Caco-2 (cell line): ENCODE measurements at regions not wholly inside any gene's neighbourhood (a gene's known extent, or its start where the extent isn't known, plus 50 kb on each side); places are given as distances from the start of the nearest gene placed in this dataset.

Experiments
- BruUV-seq: library from RNA; stranded (reverse); fragments of 400-500 nt; replicated peaks from 2 replicates; lab custom pipeline; 2021; lab: Mats Ljungman, UMichigan
- CTCF ChIA-PET: fragments of 300-600 bp; sonication (Branson Sonifier 250); formaldehyde crosslinking; loops from one replicate; lab custom pipeline; 2022; ENCODE audit warnings: antibody characterized with exemption; lab: Charles Lee
- POLR2A ChIA-PET: fragments of 300-600 bp; sonication (Branson Sonifier 250); formaldehyde crosslinking; loops from one replicate; lab custom pipeline; 2022; ENCODE audit warnings: antibody characterized with exemption; lab: Charles Lee
- DNase-seq, 2 experiments: peaks; one replicate each; pipeline versions ENCODE4 v3.0.0 to v3.0.0-alpha.2; 2020 to 2022
- H3K27me3 ChIP-seq: replicated peaks from 2 replicates; pipeline ENCODE4 v1.6.0; 2011; ENCODE audit warnings: low read length; ENCODE audit not compliant: control insufficient read depth, insufficient read depth
- H3K36me3 ChIP-seq: 2 replicates; pipeline ENCODE4 v1.5.1; 2011; ENCODE audit warnings: low read length; ENCODE audit not compliant: control insufficient read depth, insufficient read depth
- H3K4me1 ChIP-seq: fragments of 250-450 bp; sonication (Bioruptor Pico); 2 replicates; pipeline ENCODE4 v1.5.1; 2020; ENCODE audit warnings: mild to moderate bottlenecking
- H3K4me3 ChIP-seq: 2 replicates; pipeline ENCODE4 v1.5.1; 2011; ENCODE audit warnings: low read depth, mild to moderate bottlenecking, control low read depth, low read length
- H3K9me3 ChIP-seq: fragments of 250-450 bp; sonication (Bioruptor Pico); 2 replicates; pipeline ENCODE4 v1.5.1; 2020; ENCODE audit warnings: mild to moderate bottlenecking, moderate library complexity
- H3K27ac Mint-ChIP-seq: one replicate; pipeline ENCODE4 v1.8.0; 2022; ENCODE audit warnings: mixed read lengths; ENCODE audit not compliant: unreplicated experiment
- H3K27me3 Mint-ChIP-seq: one replicate; pipeline ENCODE4 v1.8.0; 2022; ENCODE audit warnings: mixed read lengths; ENCODE audit not compliant: insufficient read depth, unreplicated experiment
- H3K36me3 Mint-ChIP-seq: one replicate; pipeline ENCODE4 v1.8.0; 2022; ENCODE audit warnings: mild to moderate bottlenecking, mixed read lengths; ENCODE audit not compliant: insufficient read depth, unreplicated experiment
- H3K4me1 Mint-ChIP-seq: one replicate; pipeline ENCODE4 v1.8.0; 2022; ENCODE audit warnings: low read depth, mixed read lengths; ENCODE audit not compliant: unreplicated experiment
- H3K4me3 Mint-ChIP-seq: one replicate; pipeline ENCODE4 v1.8.0; 2022; ENCODE audit warnings: mild to moderate bottlenecking, moderate library complexity, mixed read lengths; ENCODE audit not compliant: unreplicated experiment
- H3K9me3 Mint-ChIP-seq: one replicate; pipeline ENCODE4 v1.8.0; 2022; ENCODE audit warnings: mixed read lengths; ENCODE audit not compliant: unreplicated experiment
- CTCF ChIP-seq, 2 experiments: fragments of 200-600 bp in 1 of 2; IDR thresholded peaks; 1 replicate in 1 of 2; 2 replicates in 1 of 2; pipeline versions ENCODE4 v1.5.1 to v1.8.0; 2011 to 2022; ENCODE audit warnings: antibody characterized with exemption in 1 of 2, control low read depth in 1 of 2, inconsistent platforms in 1 of 2, low read depth in 1 of 2, low read length in 1 of 2, mild to moderate bottlenecking in 1 of 2, moderate library complexity in 1 of 2; ENCODE audit not compliant: insufficient read depth in 1 of 2, severe bottlenecking in 1 of 2, unreplicated experiment in 1 of 2
- intact Hi-C: fragments of 100-400 bp; cut with micrococcal nuclease; formaldehyde crosslinking; loops from one replicate; pipeline ENCODE4 v1.10.0; 2022; ENCODE audit not compliant: unreplicated experiment

GRCh38 chr9:38337181-38337580 is 55.3 kb upstream of the ALDH1B1 start:
- TF ChIP-seq CTCF (IDR thresholded peaks at IDR 0.05; ENCODE audit: insufficient read depth in 1 of 2, low read depth in 1 of 2, low read length in 1 of 2, severe bottlenecking in 1 of 2, unreplicated experiment in 1 of 2): no peak
- no peak for DNase-seq
- Histone ChIP-seq H3K4me1 (no peaks in the 10 kb centered on the region), H3K4me3 (no peak overlapping the region), H3K9me3 (no peaks in the 10 kb centered on the region), H3K27me3 (no peaks in the 10 kb centered on the region), H3K36me3 (no peaks in the 10 kb centered on the region)
- no peak overlapping the region for H3K27ac Mint-ChIP-seq
- intact Hi-C loops: no loop called here
- BruUV-seq: no TSS peak
- CTCF ChIA-PET: no interaction called here
- no peaks in the 10 kb centered on the region for H3K4me1 Mint-ChIP-seq
- no peaks in the 10 kb centered on the region for H3K36me3 Mint-ChIP-seq
- POLR2A ChIA-PET: no interaction called here
- no peaks in the 10 kb centered on the region for H3K9me3 Mint-ChIP-seq
- peaks cover 7% of the 10 kb centered on the region for H3K27me3 Mint-ChIP-seq
- H3K4me3 Mint-ChIP-seq: no peak overlapping the region

GRCh38 chr9:38336341-38336740 is 56.2 kb upstream of the ALDH1B1 start:
- Mint-ChIP-seq H3K36me3 (no peaks in the 10 kb centered on the region), H3K9me3 (no peaks in the 10 kb centered on the region), H3K27me3 (peaks cover 7% of the 10 kb centered on the region), H3K4me3 (no peak overlapping the region), H3K4me1 (no peaks in the 10 kb centered on the region), H3K27ac (no peak overlapping the region)
- no peaks in the 10 kb centered on the region for H3K27me3 ChIP-seq
- no peaks in the 10 kb centered on the region for H3K36me3 ChIP-seq
- no peak overlapping the region for H3K4me3 ChIP-seq
- TF ChIP-seq CTCF (IDR thresholded peaks at IDR 0.05; ENCODE audit: insufficient read depth in 1 of 2, low read depth in 1 of 2, low read length in 1 of 2, severe bottlenecking in 1 of 2, unreplicated experiment in 1 of 2): no peak
- intact Hi-C loops: no loop called here
- ChIA-PET CTCF (no interaction called here), POLR2A (no interaction called here)
- no peaks in the 10 kb centered on the region for H3K9me3 ChIP-seq
- no TSS peak for BruUV-seq
- DNase-seq: no peak
- H3K4me1 ChIP-seq: no peaks in the 10 kb centered on the region

- Histone ChIP-seq H3K4me3 (no peak overlapping the region), H3K9me3 (no peaks in the 10 kb centered on the region), H3K4me1 (no peaks in the 10 kb centered on the region), H3K36me3 (no peaks in the 10 kb centered on the region), H3K27me3 (no peaks in the 10 kb centered on the region)
- H3K4me3 Mint-ChIP-seq: no peak overlapping the region
- H3K27ac Mint-ChIP-seq: no peak overlapping the region
- no peaks in the 10 kb centered on the region for H3K9me3 Mint-ChIP-seq
- ChIA-PET POLR2A (no interaction called here), CTCF (no interaction called here)
- intact Hi-C loops: no loop called here
- no peak for DNase-seq
- no peaks in the 10 kb centered on the region for H3K36me3 Mint-ChIP-seq
- BruUV-seq: no TSS peak
- H3K4me1 Mint-ChIP-seq: no peaks in the 10 kb centered on the region
- TF ChIP-seq CTCF (IDR thresholded peaks at IDR 0.05; ENCODE audit: insufficient read depth in 1 of 2, low read depth in 1 of 2, low read length in 1 of 2, severe bottlenecking in 1 of 2, unreplicated experiment in 1 of 2): no peak
- peaks cover 5% of the 10 kb centered on the region for H3K27me3 Mint-ChIP-seq
These were observed 56.8 kb upstream of the ALDH1B1 start for GRCh38 chr9:38335686-38336085.
